ENCODE measurements at regions not wholly inside any gene's neighbourhood (a gene's known extent, or its start where the extent isn't known, plus 50 kb on each side); places are given as distances from the start of the nearest gene placed in this dataset.
"Not testable (repeated sequence)": the region's sequence is repeated elsewhere in the genome, so short reads cannot be mapped to it uniquely, and the experiment has no call there.

DNA sequence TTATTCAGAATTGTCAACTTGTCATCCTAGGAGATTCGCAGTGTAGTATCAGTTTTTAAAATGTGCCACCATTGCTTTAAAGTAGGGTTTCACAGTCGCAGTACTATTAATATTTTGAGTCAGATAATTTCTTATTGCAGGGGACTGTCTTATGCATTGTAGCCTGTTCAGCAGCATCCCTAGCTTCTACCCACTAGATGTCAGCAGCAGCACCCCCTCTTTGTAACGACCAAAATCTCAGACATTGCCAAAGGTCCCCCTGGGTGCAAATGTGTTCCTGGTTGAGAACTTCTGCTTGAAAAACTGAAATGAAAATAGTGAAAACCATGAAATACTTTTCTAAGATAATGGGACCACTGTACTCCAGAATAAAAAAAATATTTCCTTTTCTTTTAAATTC, 474.8 kb downstream of the CNTN3 start:
- TF ChIP-seq MYC (IDR thresholded peaks at IDR 0.05; ENCODE audit: low read depth, low read length), result no peak
- TF ChIP-seq, protein P1, sequence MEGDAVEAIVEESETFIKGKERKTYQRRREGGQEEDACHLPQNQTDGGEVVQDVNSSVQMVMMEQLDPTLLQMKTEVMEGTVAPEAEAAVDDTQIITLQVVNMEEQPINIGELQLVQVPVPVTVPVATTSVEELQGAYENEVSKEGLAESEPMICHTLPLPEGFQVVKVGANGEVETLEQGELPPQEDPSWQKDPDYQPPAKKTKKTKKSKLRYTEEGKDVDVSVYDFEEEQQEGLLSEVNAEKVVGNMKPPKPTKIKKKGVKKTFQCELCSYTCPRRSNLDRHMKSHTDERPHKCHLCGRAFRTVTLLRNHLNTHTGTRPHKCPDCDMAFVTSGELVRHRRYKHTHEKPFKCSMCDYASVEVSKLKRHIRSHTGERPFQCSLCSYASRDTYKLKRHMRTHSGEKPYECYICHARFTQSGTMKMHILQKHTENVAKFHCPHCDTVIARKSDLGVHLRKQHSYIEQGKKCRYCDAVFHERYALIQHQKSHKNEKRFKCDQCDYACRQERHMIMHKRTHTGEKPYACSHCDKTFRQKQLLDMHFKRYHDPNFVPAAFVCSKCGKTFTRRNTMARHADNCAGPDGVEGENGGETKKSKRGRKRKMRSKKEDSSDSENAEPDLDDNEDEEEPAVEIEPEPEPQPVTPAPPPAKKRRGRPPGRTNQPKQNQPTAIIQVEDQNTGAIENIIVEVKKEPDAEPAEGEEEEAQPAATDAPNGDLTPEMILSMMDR (IDR thresholded peaks at IDR 0.05; ENCODE audit: low read depth, low read length), result peak; percentile 8
- TF ChIP-seq, protein P2, sequence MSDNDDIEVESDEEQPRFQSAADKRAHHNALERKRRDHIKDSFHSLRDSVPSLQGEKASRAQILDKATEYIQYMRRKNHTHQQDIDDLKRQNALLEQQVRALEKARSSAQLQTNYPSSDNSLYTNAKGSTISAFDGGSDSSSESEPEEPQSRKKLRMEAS (IDR thresholded peaks at IDR 0.05; ENCODE audit: low read depth, low read length), result no peak
- TF ChIP-seq POLR2A (IDR thresholded peaks at IDR 0.05; ENCODE audit: extremely low read depth, insufficient read length), result no peak
- DNase-seq (ENCODE audit: low read depth), result no peak
- no peak overlapping the region for H3K4me3 ChIP-seq (ENCODE audit: low read depth, low read length)

DNA sequence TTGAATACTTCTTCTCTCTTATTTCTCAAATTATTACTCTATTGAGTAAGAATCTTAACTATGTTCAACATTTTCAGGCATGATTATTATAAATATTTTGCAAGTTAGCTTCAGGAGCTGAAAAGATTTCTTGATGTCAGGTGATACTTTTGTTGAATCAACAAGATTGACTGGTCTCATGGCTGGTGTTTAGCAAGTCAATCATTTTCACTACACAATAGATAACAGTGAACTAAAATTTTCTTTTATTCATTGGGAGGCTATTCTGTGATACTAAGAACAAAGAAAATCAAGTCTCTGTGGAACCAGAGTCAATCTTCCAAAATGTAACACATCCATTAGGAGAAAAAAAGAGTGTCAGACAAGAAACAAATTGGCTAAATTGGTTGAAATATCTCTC, 476.7 kb downstream of the CNTN3 start:
- no peak overlapping the region for H3K4me3 ChIP-seq (ENCODE audit: low read depth, low read length)
- TF ChIP-seq, protein P1 (IDR thresholded peaks at IDR 0.05; ENCODE audit: low read depth, low read length), result no peak
- TF ChIP-seq MYC (IDR thresholded peaks at IDR 0.05; ENCODE audit: low read depth, low read length), result no peak
- DNase-seq (ENCODE audit: low read depth), result no peak

DNA sequence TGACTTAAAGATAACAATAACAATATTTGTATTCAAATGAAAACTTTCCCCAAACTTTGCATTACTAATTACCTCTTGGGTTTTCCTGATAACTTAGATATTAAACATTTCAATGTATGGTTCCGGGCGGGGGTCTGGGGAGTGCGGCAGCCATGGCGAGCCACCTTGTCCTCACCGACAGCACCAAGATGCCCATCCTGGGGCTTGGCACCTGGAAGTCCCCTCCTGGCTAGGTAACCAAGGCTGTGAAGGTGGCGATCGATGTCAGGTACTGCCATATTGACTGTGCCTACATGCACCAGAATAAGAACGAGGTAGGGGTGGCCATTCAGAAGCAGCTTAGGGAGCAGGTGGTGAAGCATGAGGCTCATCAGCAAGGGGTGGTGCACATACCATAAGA, 478.7 kb downstream of the CNTN3 start:
- DNase-seq (ENCODE audit: low read depth), result no peak
- H3K4me3 ChIP-seq (ENCODE audit: low read depth, low read length), result no peak overlapping the region
- TF ChIP-seq POLR2A (IDR thresholded peaks at IDR 0.05; ENCODE audit: extremely low read depth, insufficient read length) (no peak), MYC (IDR thresholded peaks at IDR 0.05; ENCODE audit: low read depth, low read length) (no peak)
- TF ChIP-seq, protein P1 (IDR thresholded peaks at IDR 0.05; ENCODE audit: low read depth, low read length), result no peak
- TF ChIP-seq, protein P2 (IDR thresholded peaks at IDR 0.05; ENCODE audit: low read depth, low read length), result no peak

DNA sequence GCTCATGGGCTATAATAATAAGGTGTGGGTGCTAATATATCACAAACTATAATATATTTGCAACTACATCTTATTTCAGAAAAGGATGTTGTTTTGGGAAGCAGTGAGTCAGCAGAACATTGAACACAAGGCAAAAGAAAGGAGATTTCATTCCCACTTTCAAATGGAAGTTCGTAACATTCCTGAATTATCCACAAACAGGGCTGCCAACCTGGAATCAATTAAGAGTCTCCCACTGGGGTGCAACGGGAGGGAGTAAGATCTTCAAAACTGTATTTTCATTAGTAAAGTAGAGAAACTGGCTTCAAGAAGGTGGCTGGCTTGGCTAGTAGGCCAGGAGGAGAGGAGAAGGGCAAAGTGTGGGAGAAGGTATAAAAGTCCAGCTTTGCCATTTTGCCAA, 479.6 kb downstream of the CNTN3 start:
- TF ChIP-seq, protein P1 (IDR thresholded peaks at IDR 0.05; ENCODE audit: low read depth, low read length), result no peak
- no peak for TF ChIP-seq POLR2A (IDR thresholded peaks at IDR 0.05; ENCODE audit: extremely low read depth, insufficient read length)
- TF ChIP-seq, protein P2 (IDR thresholded peaks at IDR 0.05; ENCODE audit: low read depth, low read length), result no peak
- no peak for TF ChIP-seq MYC (IDR thresholded peaks at IDR 0.05; ENCODE audit: low read depth, low read length)
- no peak for DNase-seq (ENCODE audit: low read depth)
- no peak overlapping the region for H3K4me3 ChIP-seq (ENCODE audit: low read depth, low read length)

DNA sequence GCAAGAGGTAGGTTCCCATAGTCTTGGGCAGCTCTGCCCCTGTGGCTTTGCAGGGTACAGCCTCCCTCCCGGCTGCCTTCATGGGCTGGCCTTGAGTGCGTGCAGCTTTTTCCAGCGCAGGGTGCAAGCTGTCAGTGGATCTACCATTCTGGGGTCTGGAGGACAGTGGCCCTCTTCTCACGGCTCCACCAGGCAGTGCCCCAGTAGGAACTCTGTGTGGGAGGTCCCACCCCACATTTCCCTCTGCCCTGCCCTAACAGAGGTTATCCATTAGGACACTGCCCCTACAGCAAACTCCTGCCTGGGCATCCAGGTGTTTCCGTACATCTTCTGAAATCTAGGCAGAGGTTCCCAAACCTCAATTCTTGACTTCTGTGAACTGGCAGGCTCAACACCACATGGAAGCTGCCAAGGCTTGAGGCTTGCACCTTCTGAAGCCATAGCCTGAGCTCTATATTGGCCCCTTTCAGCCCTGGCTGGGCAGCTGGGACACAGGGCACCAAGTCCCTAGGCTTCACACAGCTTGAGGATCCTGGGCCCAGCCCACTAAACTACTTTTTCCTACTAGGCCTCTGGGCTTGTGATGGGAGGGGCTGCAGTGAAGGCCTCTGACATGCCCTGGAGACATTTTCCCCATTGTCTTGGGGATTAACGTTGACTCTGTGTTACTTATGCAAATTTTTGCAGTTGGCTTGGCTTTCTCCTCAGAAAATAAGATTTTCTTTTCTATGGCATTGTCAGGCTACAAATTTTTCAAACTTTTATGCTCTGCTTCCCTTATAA, 482.7 kb downstream of the CNTN3 start:
- DNase-seq (ENCODE audit: low read depth), result not testable (repeated sequence)

DNA sequence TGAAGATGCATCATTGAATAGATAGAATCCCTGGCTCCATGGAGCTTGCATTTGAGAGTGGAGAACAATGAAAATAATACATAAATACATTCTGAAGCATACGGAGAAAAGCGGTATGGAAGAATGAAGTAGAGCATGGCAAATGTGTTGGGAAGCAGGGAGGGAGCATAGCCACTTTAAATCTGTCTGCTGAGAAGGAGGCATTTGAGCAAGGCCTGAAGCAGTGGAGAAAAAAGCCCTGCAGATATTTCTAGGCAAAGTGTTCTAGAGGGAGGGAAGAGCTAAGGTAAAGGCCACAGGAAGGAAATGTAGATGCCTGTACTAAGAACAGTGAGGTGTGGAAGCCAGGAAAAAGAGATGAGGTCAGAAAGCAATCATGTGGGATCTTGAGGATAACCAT, 484.8 kb downstream of the CNTN3 start:
- DNase-seq (ENCODE audit: low read depth), result no peak
- TF ChIP-seq, protein P1 (IDR thresholded peaks at IDR 0.05; ENCODE audit: low read depth, low read length), result no peak
- TF ChIP-seq MYC (IDR thresholded peaks at IDR 0.05; ENCODE audit: low read depth, low read length), result no peak
- no peak overlapping the region for H3K4me3 ChIP-seq (ENCODE audit: low read depth, low read length)

More for the DNA sequence above, 482.7 kb downstream of the CNTN3 start:
- not testable (repeated sequence) for H3K4me3 ChIP-seq (ENCODE audit: low read depth, low read length)
